ENCODE measurements at regions not wholly inside any gene's neighbourhood (a gene's known extent, or its start where the extent isn't known, plus 50 kb on each side); places are given as distances from the start of the nearest gene placed in this dataset.

DNA sequence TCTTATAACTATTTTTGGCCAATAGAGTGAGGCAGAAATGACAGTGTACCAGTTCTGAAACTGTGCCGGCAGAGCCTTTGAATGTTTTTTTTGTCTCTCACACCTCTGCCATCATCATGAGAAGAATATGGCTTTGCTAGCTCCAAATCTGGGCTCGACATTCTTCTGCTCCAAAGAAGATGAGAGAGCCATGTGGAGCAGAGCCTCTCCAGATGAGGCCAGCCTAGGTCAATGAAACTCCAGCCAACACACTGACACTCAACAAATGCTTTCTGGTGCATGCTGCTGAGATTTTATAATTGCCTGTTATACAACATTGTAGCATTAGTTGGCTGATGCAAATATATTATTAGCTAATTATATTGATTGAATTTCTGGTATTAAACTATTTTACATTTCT is 154.7 kb downstream of the SLC38A4 start:
- TF ChIP-seq, protein P1, sequence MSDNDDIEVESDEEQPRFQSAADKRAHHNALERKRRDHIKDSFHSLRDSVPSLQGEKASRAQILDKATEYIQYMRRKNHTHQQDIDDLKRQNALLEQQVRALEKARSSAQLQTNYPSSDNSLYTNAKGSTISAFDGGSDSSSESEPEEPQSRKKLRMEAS (IDR thresholded peaks at IDR 0.05; ENCODE audit: low read depth, low read length): no peak
- TF ChIP-seq, protein P2, sequence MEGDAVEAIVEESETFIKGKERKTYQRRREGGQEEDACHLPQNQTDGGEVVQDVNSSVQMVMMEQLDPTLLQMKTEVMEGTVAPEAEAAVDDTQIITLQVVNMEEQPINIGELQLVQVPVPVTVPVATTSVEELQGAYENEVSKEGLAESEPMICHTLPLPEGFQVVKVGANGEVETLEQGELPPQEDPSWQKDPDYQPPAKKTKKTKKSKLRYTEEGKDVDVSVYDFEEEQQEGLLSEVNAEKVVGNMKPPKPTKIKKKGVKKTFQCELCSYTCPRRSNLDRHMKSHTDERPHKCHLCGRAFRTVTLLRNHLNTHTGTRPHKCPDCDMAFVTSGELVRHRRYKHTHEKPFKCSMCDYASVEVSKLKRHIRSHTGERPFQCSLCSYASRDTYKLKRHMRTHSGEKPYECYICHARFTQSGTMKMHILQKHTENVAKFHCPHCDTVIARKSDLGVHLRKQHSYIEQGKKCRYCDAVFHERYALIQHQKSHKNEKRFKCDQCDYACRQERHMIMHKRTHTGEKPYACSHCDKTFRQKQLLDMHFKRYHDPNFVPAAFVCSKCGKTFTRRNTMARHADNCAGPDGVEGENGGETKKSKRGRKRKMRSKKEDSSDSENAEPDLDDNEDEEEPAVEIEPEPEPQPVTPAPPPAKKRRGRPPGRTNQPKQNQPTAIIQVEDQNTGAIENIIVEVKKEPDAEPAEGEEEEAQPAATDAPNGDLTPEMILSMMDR (IDR thresholded peaks at IDR 0.05; ENCODE audit: low read depth, low read length): no peak
- TF ChIP-seq POLR2A (IDR thresholded peaks at IDR 0.05; ENCODE audit: extremely low read depth, insufficient read length) (no peak), MYC (IDR thresholded peaks at IDR 0.05; ENCODE audit: low read depth, low read length) (no peak)

Data from NB4 (cell line).